Neuronal stem cell (in vitro differentiated cells): ENCODE measurements at regions not wholly inside any gene's neighbourhood (a gene's known extent, or its start where the extent isn't known, plus 50 kb on each side); places are given as distances from the start of the nearest gene placed in this dataset.

ENCODE experiments used
- DNase-seq: peaks from one replicate; pipeline ENCODE4 v3.0.0-alpha.2; 2013; ENCODE audit warnings: low spot score
- H2AFZ ChIP-seq: one replicate; pipeline ENCODE4 v1.6.1; 2013; ENCODE audit warnings: mild to moderate bottlenecking, low read length, inconsistent platforms
- H2AK5ac ChIP-seq: 2 replicates; pipeline ENCODE4 v1.6.1; 2013; ENCODE audit warnings: low read depth, mild to moderate bottlenecking, inconsistent platforms, low read length, moderate library complexity, mixed read lengths
- H2BK120ac ChIP-seq: 2 replicates; pipeline ENCODE4 v1.6.1; 2013; ENCODE audit warnings: low read depth, mild to moderate bottlenecking, inconsistent platforms, low read length, moderate library complexity, mixed read lengths
- H2BK12ac ChIP-seq: one replicate; pipeline ENCODE4 v1.6.1; 2013; ENCODE audit warnings: low read length, inconsistent platforms
- H2BK15ac ChIP-seq: 2 replicates; pipeline ENCODE4 v1.6.1; 2013; ENCODE audit warnings: mild to moderate bottlenecking, low read length, inconsistent platforms, mixed read lengths
- H2BK5ac ChIP-seq: one replicate; pipeline ENCODE4 v1.6.1; 2013; ENCODE audit warnings: inconsistent platforms, mild to moderate bottlenecking, low read length, moderate library complexity
- H3K14ac ChIP-seq: one replicate; pipeline ENCODE4 v1.6.1; 2013; ENCODE audit warnings: low read length, inconsistent platforms
- H3K18ac ChIP-seq: 2 replicates; pipeline ENCODE4 v1.6.1; 2013; ENCODE audit warnings: low read length, inconsistent platforms
- H3K23ac ChIP-seq: 2 replicates; pipeline ENCODE4 v1.6.1; 2013; ENCODE audit warnings: low read depth, mild to moderate bottlenecking, mixed read lengths, low read length, inconsistent platforms; ENCODE audit not compliant: poor library complexity
- H3K27ac ChIP-seq: replicated peaks from 3 replicates; pipeline ENCODE4 v1.5.1; 2013; ENCODE audit warnings: low read length, inconsistent platforms
- H3K27me3 ChIP-seq, 3 experiments: 2 replicates each; pipeline ENCODE4 v1.6.1; 2013; ENCODE audit warnings: low read length in 3 of 3, mild to moderate bottlenecking in 2 of 3, inconsistent platforms in 1 of 3, low read depth in 1 of 3, mixed read lengths in 1 of 3, moderate library complexity in 1 of 3; ENCODE audit not compliant: control insufficient read depth in 3 of 3, insufficient read depth in 3 of 3
- H3K36me3 ChIP-seq, 2 donors: replicated peaks in 1 of 2; 2 replicates each; pipeline ENCODE4 v1.6.1; 2013; ENCODE audit warnings: low read length in 2 of 2; ENCODE audit not compliant: control insufficient read depth in 2 of 2, insufficient read depth in 2 of 2
- H3K4ac ChIP-seq: 2 replicates; pipeline ENCODE4 v1.6.1; 2013; ENCODE audit warnings: inconsistent platforms, mild to moderate bottlenecking, low read length, moderate library complexity
- H3K4me1 ChIP-seq, 2 donors: 1 replicate in 1 of 2; 2 replicates in 1 of 2; pipeline ENCODE4 v1.6.1; 2013; ENCODE audit warnings: low read length in 2 of 2, low read depth in 1 of 2; ENCODE audit not compliant: control insufficient read depth in 2 of 2, insufficient read depth in 1 of 2
- H3K4me2 ChIP-seq: one replicate; pipeline ENCODE4 v1.6.1; 2013; ENCODE audit warnings: mild to moderate bottlenecking, low read length, inconsistent platforms; ENCODE audit not compliant: insufficient read depth, poor library complexity, severe bottlenecking
- H3K4me3 ChIP-seq, 2 donors: 2 replicates each; pipeline ENCODE4 v1.5.1; 2013; ENCODE audit warnings: low read length in 2 of 2, mild to moderate bottlenecking in 2 of 2, inconsistent platforms in 1 of 2, moderate library complexity in 1 of 2
- H3K79me1 ChIP-seq: one replicate; pipeline ENCODE4 v1.6.1; 2013; ENCODE audit warnings: low read depth, mild to moderate bottlenecking, inconsistent platforms, low read length, moderate library complexity
- H3K9ac ChIP-seq: one replicate; pipeline ENCODE4 v1.6.1; 2013; ENCODE audit warnings: mild to moderate bottlenecking, low read depth, low read length, inconsistent platforms; ENCODE audit not compliant: poor library complexity
- H3K9me3 ChIP-seq, 2 donors: replicated peaks in 1 of 2; 2 replicates each; pipeline versions ENCODE3 to v1.6.1; 2013; ENCODE audit warnings: low read length in 2 of 2, mild to moderate bottlenecking in 2 of 2, inconsistent platforms in 1 of 2, low read depth in 1 of 2, mixed read lengths in 1 of 2, moderate library complexity in 1 of 2; ENCODE audit not compliant: control insufficient read depth in 2 of 2, insufficient read depth in 1 of 2
- H4K8ac ChIP-seq: one replicate; pipeline ENCODE4 v1.6.1; 2013; ENCODE audit warnings: low read depth, mild to moderate bottlenecking, inconsistent platforms, low read length, moderate library complexity
- H4K91ac ChIP-seq: one replicate; pipeline ENCODE4 v1.6.1; 2013; ENCODE audit warnings: low read length, low read depth, mild to moderate bottlenecking, inconsistent platforms; ENCODE audit not compliant: poor library complexity
- WGBS, 2 donors: extraction: QIAGEN DNeasy Blood & Tissue Kit; methylation state at CpG; one replicate each; pipeline ENCODE4 v1.1.7; 2013; ENCODE audit warnings: missing lambda C conversion rate in 2 of 2, mixed read lengths in 1 of 2; ENCODE audit not compliant: insufficient read length in 2 of 2, insufficient replicate concordance in 1 of 2; ENCODE audit errors: extremely low coverage in 2 of 2; 5-methylcytosine and 5-hydroxymethylcytosine counted together

DNA sequence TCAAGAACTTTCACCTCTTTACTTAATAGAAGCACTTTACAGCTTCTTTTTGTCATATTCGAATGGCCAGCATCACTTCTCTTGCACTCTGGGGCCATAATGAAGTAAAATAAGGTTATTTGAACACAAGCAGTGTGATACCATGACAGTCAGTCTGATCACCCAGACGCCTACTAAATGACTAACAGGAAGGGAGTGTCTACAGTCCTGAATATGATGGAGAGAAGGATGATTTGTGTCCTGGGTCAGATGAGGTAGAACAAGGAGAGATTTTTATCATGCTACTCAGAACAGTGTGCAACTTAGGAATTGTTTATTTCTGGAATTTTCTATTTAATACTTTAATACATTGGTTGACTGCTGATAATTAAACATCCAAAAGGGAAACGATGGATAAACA is 284.2 kb upstream of the F9 start:
- H2BK15ac ChIP-seq, result no peak overlapping the region
- H3K79me1 ChIP-seq, result no peaks in the 10 kb centered on the region
- no peaks in the 10 kb centered on the region for H3K27me3 ChIP-seq
- H3K18ac ChIP-seq, result no peak overlapping the region
- H2AFZ ChIP-seq, result no peak overlapping the region
- H4K91ac ChIP-seq, result no peak overlapping the region
- no peak overlapping the region for H3K23ac ChIP-seq
- H3K4me3 ChIP-seq, result no peak overlapping the region
- DNase-seq, result no peak
- no peak overlapping the region for H3K14ac ChIP-seq
- H3K27ac ChIP-seq, result no peak overlapping the region
- no peak overlapping the region for H2AK5ac ChIP-seq
- H3K4ac ChIP-seq, result no peak overlapping the region
- no peak overlapping the region for H4K8ac ChIP-seq
- H3K4me2 ChIP-seq, result no peak overlapping the region
- H2BK5ac ChIP-seq, result no peak overlapping the region
- H3K9me3 ChIP-seq, result no peaks in the 10 kb centered on the region
- no peaks in the 10 kb centered on the region for H3K36me3 ChIP-seq
- no peak overlapping the region for H2BK12ac ChIP-seq
- H3K9ac ChIP-seq, result no peak overlapping the region
- no CpG with 5 or more reads among the region's 3 CpGs for WGBS, 2 donors
- H3K4me1 ChIP-seq, result peaks cover 0 to 2% of the 10 kb centered on the region in 2 donors
- H2BK120ac ChIP-seq, result no peak overlapping the region

GRCh38 chrX:139237141-139237540 is 293.4 kb upstream of the F9 start:
- no peak overlapping the region for H3K18ac ChIP-seq
- H3K9me3 ChIP-seq, result no peaks in the 10 kb centered on the region
- peaks cover 0 to 4% (median 0%) of the 10 kb centered on the region in 3 experiments for H3K27me3 ChIP-seq
- H3K4me1 ChIP-seq, result no peaks in the 10 kb centered on the region
- H2AFZ ChIP-seq, result no peak overlapping the region
- no peak for DNase-seq
- no peak overlapping the region for H3K4me2 ChIP-seq
- H3K4me3 ChIP-seq, result no peak overlapping the region
- no peak overlapping the region for H4K91ac ChIP-seq
- H3K27ac ChIP-seq, result no peak overlapping the region
- no peak overlapping the region for H2AK5ac ChIP-seq
- H3K23ac ChIP-seq, result no peak overlapping the region
- H3K9ac ChIP-seq, result no peak overlapping the region
- WGBS, 2 donors, result no CpG with 5 or more reads among the region's 1 CpG
- H4K8ac ChIP-seq, result no peak overlapping the region
- no peak overlapping the region for H2BK12ac ChIP-seq
- H3K14ac ChIP-seq, result no peak overlapping the region
- H2BK120ac ChIP-seq, result no peak overlapping the region
- H3K4ac ChIP-seq, result no peak overlapping the region
- H3K36me3 ChIP-seq, result no peaks in the 10 kb centered on the region
- H3K79me1 ChIP-seq, result no peaks in the 10 kb centered on the region
- no peak overlapping the region for H2BK15ac ChIP-seq
- H2BK5ac ChIP-seq, result no peak overlapping the region

- Histone ChIP-seq H2BK15ac (no peak overlapping the region), H2BK12ac (no peak overlapping the region), H3K14ac (no peak overlapping the region), H3K9me3 (no peaks in the 10 kb centered on the region), H3K9ac (no peak overlapping the region), H3K27me3 (peaks cover 0 to 4% (median 0%) of the 10 kb centered on the region in 3 experiments), H3K79me1 (no peaks in the 10 kb centered on the region), H2AK5ac (no peak overlapping the region), H2AFZ (no peak overlapping the region), H4K8ac (no peak overlapping the region), H2BK5ac (no peak overlapping the region), H3K27ac (no peak overlapping the region), H3K23ac (no peak overlapping the region), H3K36me3 (no peaks in the 10 kb centered on the region), H2BK120ac (no peak overlapping the region), H3K18ac (no peak overlapping the region), H3K4me2 (no peak overlapping the region), H4K91ac (no peak overlapping the region), H3K4me3 (no peak overlapping the region), H3K4me1 (no peaks in the 10 kb centered on the region), H3K4ac (no peak overlapping the region)
- no peak for DNase-seq
- WGBS, 2 donors, result no CpG with 5 or more reads among the region's 3 CpGs
These were observed 295.6 kb upstream of the F9 start for GRCh38 chrX:139234898-139235297.

DNA sequence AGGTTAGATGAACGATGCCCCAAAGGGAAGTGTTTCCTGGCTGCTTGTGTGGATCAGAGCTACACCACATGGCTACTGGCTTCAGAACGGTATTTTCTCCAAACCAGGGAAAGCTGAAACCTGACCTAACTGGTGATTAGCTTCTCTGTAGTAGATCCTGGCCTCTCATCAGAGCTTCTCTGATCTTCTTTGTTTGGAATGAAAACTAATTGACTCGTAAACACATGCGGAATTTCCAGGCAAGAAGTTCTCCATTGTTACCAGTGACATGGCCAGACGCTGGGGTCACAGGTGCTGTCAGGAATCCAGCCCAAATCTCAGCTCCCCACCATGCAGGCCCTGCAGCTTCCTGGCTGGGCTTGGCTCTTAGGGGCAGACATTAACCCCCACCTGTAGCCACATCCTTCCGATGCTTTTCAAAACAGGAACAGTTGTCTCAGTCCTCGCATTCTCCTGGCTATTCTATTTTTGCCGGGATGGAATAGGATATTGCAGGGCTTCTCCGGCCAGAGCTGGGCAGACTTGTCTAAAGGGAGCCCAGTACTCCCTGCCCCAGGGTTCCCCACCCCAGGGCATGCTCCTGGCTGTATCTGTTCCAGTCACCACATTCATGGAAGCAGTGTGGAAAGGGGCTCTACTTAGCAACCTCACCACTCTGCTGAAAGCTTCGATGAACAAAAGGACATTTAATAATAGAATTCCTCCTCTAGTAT is 305.4 kb upstream of the F9 start:
- no peaks in the 10 kb centered on the region for H3K79me1 ChIP-seq
- no peak overlapping the region for H3K18ac ChIP-seq
- peak overlapping the region; percentile 18 for H3K4me2 ChIP-seq
- no peak overlapping the region for H2BK15ac ChIP-seq
- peaks cover 0 to 13% (median 0%) of the 10 kb centered on the region in 3 experiments for H3K27me3 ChIP-seq
- H2BK5ac ChIP-seq, result no peak overlapping the region
- H3K14ac ChIP-seq, result no peak overlapping the region
- no peak overlapping the region for H3K9ac ChIP-seq
- WGBS, 2 donors, result no CpG with 5 or more reads among the region's 10 CpGs
- no peak overlapping the region for H3K4me3 ChIP-seq
- no peak for DNase-seq
- H2AFZ ChIP-seq, result peak overlapping the region; percentile 56
- no peak overlapping the region for H3K23ac ChIP-seq
- no peak overlapping the region for H4K8ac ChIP-seq
- H2AK5ac ChIP-seq, result no peak overlapping the region
- H2BK12ac ChIP-seq, result no peak overlapping the region
- no peak overlapping the region for H3K4ac ChIP-seq
- no peak overlapping the region for H2BK120ac ChIP-seq
- no peaks in the 10 kb centered on the region for H3K9me3 ChIP-seq
- H3K36me3 ChIP-seq, result no peaks in the 10 kb centered on the region
- H3K27ac ChIP-seq, result peak overlapping the region; percentile 58
- H3K4me1 ChIP-seq, result peaks cover 2 to 8% of the 10 kb centered on the region in 2 donors
- H4K91ac ChIP-seq, result no peak overlapping the region
